ENCODE measurements at regions not wholly inside any gene's neighbourhood (a gene's known extent, or its start where the extent isn't known, plus 50 kb on each side); places are given as distances from the start of the nearest gene placed in this dataset.

DNA sequence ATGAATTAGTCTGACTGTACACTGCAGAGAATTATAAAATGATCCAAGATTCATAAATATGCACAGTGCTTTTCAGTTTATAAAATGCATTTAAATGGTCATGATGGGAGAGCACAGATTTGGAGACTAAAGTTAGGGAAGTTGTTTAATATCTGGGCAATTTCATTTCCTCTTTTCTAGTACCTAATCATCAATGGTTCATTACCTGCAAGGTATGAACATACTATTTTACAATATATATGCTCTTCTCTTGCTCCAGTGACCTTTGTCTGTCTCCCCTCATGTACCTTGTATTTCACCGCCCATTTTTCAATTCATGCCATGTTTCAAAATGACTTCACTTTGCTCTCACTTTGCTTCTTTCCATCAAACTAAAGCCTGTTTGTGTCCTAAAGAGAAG, 114.5 kb downstream of the SUCNR1 start:
- Histone ChIP-seq H3K4me2 (no peak overlapping the region), H2AFZ (ENCODE audit: low read depth) (no peak overlapping the region), H3K27ac (ENCODE audit: low read depth in 2 of 2, low read length in 1 of 2) (no peak overlapping the region), H3K9me3 (no peaks in the 10 kb centered on the region), H3K4me3 (ENCODE audit: low read depth in 2 of 2, low read length in 1 of 2) (no peak overlapping the region), H3F3A (replicated peaks; ENCODE audit: insufficient read depth) (no peaks in the 10 kb centered on the region), H3K36me3 (replicated peaks in 1 of 2; ENCODE audit: control insufficient read depth in 1 of 2, insufficient read depth in 2 of 2, low read length in 1 of 2) (no peaks in the 10 kb centered on the region), H3K9ac (no peak overlapping the region), H4K20me1 (ENCODE audit: insufficient read depth) (no peaks in the 10 kb centered on the region), H3K9me2 (no peaks in the 10 kb centered on the region), H3K27me3 (ENCODE audit: insufficient read depth) (no peaks in the 10 kb centered on the region), H3K79me2 (ENCODE audit: insufficient read depth) (no peaks in the 10 kb centered on the region), H3K4me1 (ENCODE audit: control insufficient read depth in 1 of 2, insufficient read depth in 2 of 2, low read depth in 1 of 2, low read length in 1 of 2) (no peaks in the 10 kb centered on the region; a peak in 1 of 4 replicates)
- POLR2A ChIA-PET: no interaction called here
- no peak for TF ChIP-seq CHD2 (IDR thresholded peaks at IDR 0.05; ENCODE audit: low read length, partially characterized antibody)
- TF ChIP-seq EP300 (IDR thresholded peaks at IDR 0.05; ENCODE audit: borderline replicate concordance in 1 of 2, low read depth in 1 of 2, low read length in 1 of 2): no peak
- TF ChIP-seq POLR2AphosphoS5 (IDR thresholded peaks at IDR 0.05; ENCODE audit: low read depth, low read length): no peak
- TF ChIP-seq YY1 (IDR thresholded peaks at IDR 0.05; ENCODE audit: low read depth): no peak
- no peak for TF ChIP-seq NRF1 (IDR thresholded peaks at IDR 0.05; ENCODE audit: low read depth, low read length)
- no peak for TF ChIP-seq EZH2phosphoT487 (IDR thresholded peaks at IDR 0.05; ENCODE audit: borderline replicate concordance, low read depth)
- TF ChIP-seq TCF12 (IDR thresholded peaks at IDR 0.05): no peak
- TF ChIP-seq ELF1 (IDR thresholded peaks at IDR 0.05): no peak
- no peak for TF ChIP-seq MXI1 (IDR thresholded peaks at IDR 0.05; ENCODE audit: low read depth, low read length)
- TF ChIP-seq FOXJ3 (CRISPR knock-in tag; IDR thresholded peaks at IDR 0.05): no peak
- no peak for TF ChIP-seq RFX5 (IDR thresholded peaks at IDR 0.05; ENCODE audit: low read length)
- TF ChIP-seq RAD21 (IDR thresholded peaks at IDR 0.05; ENCODE audit: low read length): no peak
- TF ChIP-seq, protein P1, sequence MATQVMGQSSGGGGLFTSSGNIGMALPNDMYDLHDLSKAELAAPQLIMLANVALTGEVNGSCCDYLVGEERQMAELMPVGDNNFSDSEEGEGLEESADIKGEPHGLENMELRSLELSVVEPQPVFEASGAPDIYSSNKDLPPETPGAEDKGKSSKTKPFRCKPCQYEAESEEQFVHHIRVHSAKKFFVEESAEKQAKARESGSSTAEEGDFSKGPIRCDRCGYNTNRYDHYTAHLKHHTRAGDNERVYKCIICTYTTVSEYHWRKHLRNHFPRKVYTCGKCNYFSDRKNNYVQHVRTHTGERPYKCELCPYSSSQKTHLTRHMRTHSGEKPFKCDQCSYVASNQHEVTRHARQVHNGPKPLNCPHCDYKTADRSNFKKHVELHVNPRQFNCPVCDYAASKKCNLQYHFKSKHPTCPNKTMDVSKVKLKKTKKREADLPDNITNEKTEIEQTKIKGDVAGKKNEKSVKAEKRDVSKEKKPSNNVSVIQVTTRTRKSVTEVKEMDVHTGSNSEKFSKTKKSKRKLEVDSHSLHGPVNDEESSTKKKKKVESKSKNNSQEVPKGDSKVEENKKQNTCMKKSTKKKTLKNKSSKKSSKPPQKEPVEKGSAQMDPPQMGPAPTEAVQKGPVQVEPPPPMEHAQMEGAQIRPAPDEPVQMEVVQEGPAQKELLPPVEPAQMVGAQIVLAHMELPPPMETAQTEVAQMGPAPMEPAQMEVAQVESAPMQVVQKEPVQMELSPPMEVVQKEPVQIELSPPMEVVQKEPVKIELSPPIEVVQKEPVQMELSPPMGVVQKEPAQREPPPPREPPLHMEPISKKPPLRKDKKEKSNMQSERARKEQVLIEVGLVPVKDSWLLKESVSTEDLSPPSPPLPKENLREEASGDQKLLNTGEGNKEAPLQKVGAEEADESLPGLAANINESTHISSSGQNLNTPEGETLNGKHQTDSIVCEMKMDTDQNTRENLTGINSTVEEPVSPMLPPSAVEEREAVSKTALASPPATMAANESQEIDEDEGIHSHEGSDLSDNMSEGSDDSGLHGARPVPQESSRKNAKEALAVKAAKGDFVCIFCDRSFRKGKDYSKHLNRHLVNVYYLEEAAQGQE (IDR thresholded peaks at IDR 0.05; ENCODE audit: low read depth, low read length): no peak
- no peak for TF ChIP-seq FOSL2 (IDR thresholded peaks at IDR 0.05; ENCODE audit: borderline replicate concordance, low read depth)
- 97% methylated on average over 1 of the region's 1 CpG for WGBS (ENCODE audit: low lambda C conversion rate)
- CTCF ChIA-PET: no interaction called here
- DNase-seq: no peak

GRCh38 chr3:151989621-151990020, 116.2 kb downstream of the SUCNR1 start:
- Histone ChIP-seq H3K9me2 (no peaks in the 10 kb centered on the region), H3K4me2 (no peak overlapping the region), H3K4me3 (ENCODE audit: low read depth in 2 of 2, low read length in 1 of 2) (no peak overlapping the region), H3K36me3 (replicated peaks in 1 of 2; ENCODE audit: control insufficient read depth in 1 of 2, insufficient read depth in 2 of 2, low read length in 1 of 2) (no peaks in the 10 kb centered on the region), H3K9ac (no peak overlapping the region), H3K4me1 (ENCODE audit: control insufficient read depth in 1 of 2, insufficient read depth in 2 of 2, low read depth in 1 of 2, low read length in 1 of 2) (no peaks in the 10 kb centered on the region; a peak in 1 of 4 replicates), H3F3A (replicated peaks; ENCODE audit: insufficient read depth) (no peaks in the 10 kb centered on the region), H3K27me3 (ENCODE audit: insufficient read depth) (no peaks in the 10 kb centered on the region), H3K79me2 (ENCODE audit: insufficient read depth) (no peaks in the 10 kb centered on the region), H3K27ac (ENCODE audit: low read depth in 2 of 2, low read length in 1 of 2) (no peak overlapping the region), H3K9me3 (no peaks in the 10 kb centered on the region), H4K20me1 (ENCODE audit: insufficient read depth) (no peaks in the 10 kb centered on the region), H2AFZ (ENCODE audit: low read depth) (no peak overlapping the region)
- TF ChIP-seq, protein P2, sequence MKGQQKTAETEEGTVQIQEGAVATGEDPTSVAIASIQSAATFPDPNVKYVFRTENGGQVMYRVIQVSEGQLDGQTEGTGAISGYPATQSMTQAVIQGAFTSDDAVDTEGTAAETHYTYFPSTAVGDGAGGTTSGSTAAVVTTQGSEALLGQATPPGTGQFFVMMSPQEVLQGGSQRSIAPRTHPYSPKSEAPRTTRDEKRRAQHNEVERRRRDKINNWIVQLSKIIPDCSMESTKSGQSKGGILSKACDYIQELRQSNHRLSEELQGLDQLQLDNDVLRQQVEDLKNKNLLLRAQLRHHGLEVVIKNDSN (IDR thresholded peaks at IDR 0.05; ENCODE audit: borderline replicate concordance, low read depth): no peak
- TF ChIP-seq IRF3 (IDR thresholded peaks at IDR 0.05; ENCODE audit: low read depth, low read length): no peak
- POLR2A ChIA-PET: no interaction called here
- CTCF ChIA-PET: interaction anchor here (0.6 kb wide), 1 partner anchor 629 kb away, joined by 3 read pairs; no protein-coding TSS in a partner anchor
- no peak for DNase-seq
